ENCODE measurements at regions not wholly inside any gene's neighbourhood (a gene's known extent, or its start where the extent isn't known, plus 50 kb on each side); places are given as distances from the start of the nearest gene placed in this dataset.
A peak's percentile ranks its signal among the peaks of the same experiment; 100 is the strongest.

GRCh38 chr6:19662911-19663310 is 174.3 kb upstream of the ID4 start (continued):
- TF ChIP-seq ATF3 (IDR thresholded peaks at IDR 0.05; ENCODE audit: borderline replicate concordance, extremely low read depth, low read depth, low read length) (no peak), BRCA1 (IDR thresholded peaks at IDR 0.05; ENCODE audit: low read depth, low read length) (no peak), NFIC (IDR thresholded peaks at IDR 0.05; ENCODE audit: low read depth, low read length) (no peak), SREBF1 (IDR thresholded peaks at IDR 0.05; ENCODE audit: low read length) (no peak)

DNA sequence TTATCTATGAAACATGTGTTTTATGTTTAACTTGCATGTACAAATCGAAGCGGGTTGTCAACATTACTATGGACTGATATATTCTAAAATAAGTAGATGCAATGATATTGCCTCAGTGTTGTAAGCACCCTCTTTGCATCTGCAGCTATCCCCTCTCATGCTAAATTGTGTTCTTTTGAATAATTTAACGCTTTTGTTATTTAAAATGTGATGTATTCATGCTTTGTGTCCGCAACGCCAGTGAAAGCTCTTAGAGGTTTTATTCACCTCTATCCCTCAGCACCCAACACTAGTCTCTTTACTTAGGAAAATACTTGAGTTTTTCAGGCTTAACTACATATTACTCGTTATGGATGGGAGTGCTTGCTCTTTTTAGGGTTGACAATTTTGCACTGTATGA is 173.7 kb upstream of the ID4 start:
- POLR2A ChIA-PET = no interaction called here
- no peaks in the 10 kb centered on the region for H3K79me2 ChIP-seq (ENCODE audit: control insufficient read depth, insufficient read depth, low read length)
- H2AFZ ChIP-seq (ENCODE audit: control insufficient read depth, low read depth, low read length) = no peak overlapping the region
- no peaks in the 10 kb centered on the region for H3K4me1 ChIP-seq (ENCODE audit: control insufficient read depth, insufficient read depth, low read length)
- BruUV-seq (replicated peaks) = no TSS peak
- intact Hi-C loops (cut with micrococcal nuclease; ENCODE audit: unreplicated experiment) (no loop called here), in situ Hi-C loops (cut with MboI) (no loop called here)
- 16% methylated on average over 6 of the region's 6 CpGs for WGBS (ENCODE audit: insufficient coverage, insufficient replicate concordance, low lambda C conversion rate, missing lambda C conversion rate)
- H3K27ac ChIP-seq (ENCODE audit: control insufficient read depth, insufficient read depth) = no peak overlapping the region
- CTCF ChIA-PET = no interaction called here
- H3K4me3 ChIP-seq = no peak overlapping the region
- no peak overlapping the region for H3K9ac ChIP-seq (ENCODE audit: control insufficient read depth, insufficient read depth, low read length)
- ATAC-seq (no peak), DNase-seq (ENCODE audit: low read depth, low spot score) (no peak), FAIRE-seq (no peak)
- no peak overlapping the region for H3K4me2 ChIP-seq (ENCODE audit: control insufficient read depth, insufficient read depth)
- no peaks in the 10 kb centered on the region for H3K36me3 ChIP-seq (ENCODE audit: control insufficient read depth in 2 of 2, insufficient read depth in 2 of 2, low read length in 1 of 2)
- no peaks in the 10 kb centered on the region for H3K9me3 ChIP-seq (replicated peaks; ENCODE audit: control insufficient read depth, insufficient read depth, low read length)
- SMC1A ChIA-PET (ENCODE audit: uncharacterized antibody, unreplicated experiment) = no interaction called here
- TF ChIP-seq IRF4 (IDR thresholded peaks at IDR 0.05; ENCODE audit: low read depth, low read length) = no peak
- no peak for TF ChIP-seq YBX1 (IDR thresholded peaks at IDR 0.05)
- no peaks in the 10 kb centered on the region for H3K27me3 ChIP-seq (replicated peaks in 1 of 2; ENCODE audit: control insufficient read depth in 2 of 2, insufficient read depth in 2 of 2, low read length in 1 of 2)
- no peaks in the 10 kb centered on the region for H4K20me1 ChIP-seq (ENCODE audit: control insufficient read depth, insufficient read depth)
- RAD21 ChIA-PET (ENCODE audit: unreplicated experiment) = no interaction called here

- Histone ChIP-seq H3K36me3 (ENCODE audit: control insufficient read depth in 2 of 2, insufficient read depth in 2 of 2, low read length in 1 of 2) (no peaks in the 10 kb centered on the region), H3K27me3 (replicated peaks in 1 of 2; ENCODE audit: control insufficient read depth in 2 of 2, insufficient read depth in 2 of 2, low read length in 1 of 2) (no peaks in the 10 kb centered on the region), H3K27ac (ENCODE audit: control insufficient read depth, insufficient read depth) (no peak overlapping the region), H3K9ac (ENCODE audit: control insufficient read depth, insufficient read depth, low read length) (no peak overlapping the region), H3K79me2 (ENCODE audit: control insufficient read depth, insufficient read depth, low read length) (no peaks in the 10 kb centered on the region), H3K4me2 (ENCODE audit: control insufficient read depth, insufficient read depth) (no peak overlapping the region), H4K20me1 (ENCODE audit: control insufficient read depth, insufficient read depth) (no peaks in the 10 kb centered on the region), H3K9me3 (replicated peaks; ENCODE audit: control insufficient read depth, insufficient read depth, low read length) (no peaks in the 10 kb centered on the region), H3K4me3 (no peak overlapping the region), H3K4me1 (ENCODE audit: control insufficient read depth, insufficient read depth, low read length) (no peaks in the 10 kb centered on the region), H2AFZ (ENCODE audit: control insufficient read depth, low read depth, low read length) (no peak overlapping the region)
- ATAC-seq = no peak
- FAIRE-seq = no peak
- POLR2A ChIA-PET = no interaction called here
- RAD21 ChIA-PET (ENCODE audit: unreplicated experiment) = no interaction called here
- TF ChIP-seq PAX5 (IDR thresholded peaks at IDR 0.05; ENCODE audit: borderline replicate concordance, low read depth, low read length) = 0 out of 2 replicates have a peak, but pooled peaks have one; percentile 11
- no peak for TF ChIP-seq TBL1XR1 (IDR thresholded peaks at IDR 0.05; ENCODE audit: low read depth, low read length)
- no peak for TF ChIP-seq SMAD5 (IDR thresholded peaks at IDR 0.05; ENCODE audit: low read depth)
- intact Hi-C loops (cut with micrococcal nuclease; ENCODE audit: unreplicated experiment) = no loop called here
- DNase-seq (ENCODE audit: low read depth, low spot score) = no peak
- CTCF ChIA-PET = no interaction called here
- in situ Hi-C loops (cut with MboI) = no loop called here
- 9% methylated on average over 7 of the region's 7 CpGs for whole genome bisulfite sequencing (ENCODE audit: insufficient coverage, insufficient replicate concordance, low lambda C conversion rate, missing lambda C conversion rate)
- no TSS peak for BruUV-seq (replicated peaks)
- SMC1A ChIA-PET (ENCODE audit: uncharacterized antibody, unreplicated experiment) = no interaction called here
These were observed 173.1 kb upstream of the ID4 start for GRCh38 chr6:19664050-19664449.

All from GM12878 (cell line).